ENCODE measurements at regions not wholly inside any gene's neighbourhood (a gene's known extent, or its start where the extent isn't known, plus 50 kb on each side); places are given as distances from the start of the nearest gene placed in this dataset.
"Not testable (repeated sequence)": the region's sequence is repeated elsewhere in the genome, so short reads cannot be mapped to it uniquely, and the experiment has no call there.

- DNase-seq, result no peak
Observed at GRCh38 chr1:227416156-227416830, 98.0 kb upstream of the CDC42BPA start.

GRCh38 chr1:227415115-227415790, 97.0 kb upstream of the CDC42BPA start:
- DNase-seq, result no peak

- no peak for DNase-seq
Observed at GRCh38 chr1:227411066-227411465, 92.8 kb upstream of the CDC42BPA start.

- not testable (repeated sequence) for DNase-seq
Observed at GRCh38 chr1:227406332-227406731, 88.0 kb upstream of the CDC42BPA start.

- DNase-seq, result no peak
Observed at GRCh38 chr1:227403535-227403934, 85.2 kb upstream of the CDC42BPA start.

GRCh38 chr1:227401562-227402342, 83.5 kb upstream of the CDC42BPA start:
- DNase-seq, result no peak

GRCh38 chr1:227399152-227399730, 80.9 kb upstream of the CDC42BPA start:
- no peak for DNase-seq

- no peak for DNase-seq
Observed at GRCh38 chr1:227397354-227397978, 79.2 kb upstream of the CDC42BPA start.

- no peak for DNase-seq
Observed at GRCh38 chr1:227396539-227397353, 78.5 kb upstream of the CDC42BPA start.

GRCh38 chr1:227395426-227396028, 77.2 kb upstream of the CDC42BPA start:
- DNase-seq, result no peak

- DNase-seq, result no peak
Observed at GRCh38 chr1:227392984-227393764, 74.9 kb upstream of the CDC42BPA start.

- DNase-seq, result no peak
Observed at GRCh38 chr1:227391879-227392278, 73.6 kb upstream of the CDC42BPA start.

GRCh38 chr1:227391211-227391610, 72.9 kb upstream of the CDC42BPA start:
- DNase-seq, result no peak

GRCh38 chr1:227390525-227390924, 72.2 kb upstream of the CDC42BPA start:
- DNase-seq, result no peak

- no peak for DNase-seq
Observed at GRCh38 chr1:227388214-227389168, 70.2 kb upstream of the CDC42BPA start.

GRCh38 chr1:227379555-227379892, 61.2 kb upstream of the CDC42BPA start:
- no peak for DNase-seq

GRCh38 chr1:227378871-227379554, 60.7 kb upstream of the CDC42BPA start:
- no peak for DNase-seq

- no peak for DNase-seq
Observed at GRCh38 chr1:227378181-227378580, 59.9 kb upstream of the CDC42BPA start.

Data from renal pelvis (tissue), 1 donor.